Smooth muscle cell (in vitro differentiated cells): ENCODE measurements at regions not wholly inside any gene's neighbourhood (a gene's known extent, or its start where the extent isn't known, plus 50 kb on each side); places are given as distances from the start of the nearest gene placed in this dataset.

Source experiments
- DNase-seq: peaks from one replicate; lab custom pipeline; 2025; ENCODE audit not compliant: unreplicated experiment; lab: John Stamatoyannopoulos, UW
- H2AFZ ChIP-seq: fragments of 200-600 bp; sonication (generic); 2 replicates; pipeline ENCODE4 v1.6.0; 2016; ENCODE audit warnings: antibody characterized with exemption, low read depth, mild to moderate bottlenecking
- H3F3A ChIP-seq: fragments of 200-600 bp; sonication (generic); 2 replicates; pipeline ENCODE4 v1.6.0; 2017; ENCODE audit warnings: antibody characterized with exemption, low read depth
- H3K27ac ChIP-seq: fragments of 200-600 bp; sonication (generic); 2 replicates; pipeline ENCODE4 v1.5.1; 2016; ENCODE audit warnings: low read depth, mild to moderate bottlenecking
- H3K27me3 ChIP-seq: fragments of 200-600 bp; sonication (generic); 2 replicates; pipeline ENCODE4 v1.6.1; 2016; ENCODE audit warnings: low read depth, mild to moderate bottlenecking
- H3K36me3 ChIP-seq: fragments of 200-600 bp; sonication (generic); 2 replicates; pipeline ENCODE4 v1.5.1; 2016; ENCODE audit warnings: low read depth
- H3K4me1 ChIP-seq: fragments of 200-600 bp; sonication (generic); 2 replicates; pipeline ENCODE4 v1.5.1; 2016; ENCODE audit warnings: low read depth
- H3K4me2 ChIP-seq: fragments of 200-600 bp; sonication (generic); 2 replicates; pipeline ENCODE4 v1.6.0; 2016; ENCODE audit warnings: mild to moderate bottlenecking
- H3K4me3 ChIP-seq: fragments of 200-600 bp; sonication (generic); 2 replicates; pipeline ENCODE4 v1.5.1; 2016; ENCODE audit warnings: mild to moderate bottlenecking
- H3K79me2 ChIP-seq: fragments of 200-600 bp; sonication (generic); 2 replicates; pipeline ENCODE4 v1.6.0; 2016; ENCODE audit warnings: low read depth, mild to moderate bottlenecking
- H3K9ac ChIP-seq: fragments of 200-600 bp; sonication (generic); 2 replicates; pipeline ENCODE4 v1.6.0; 2016; ENCODE audit warnings: low read depth
- H3K9me3 ChIP-seq: fragments of 200-600 bp; sonication (generic); replicated peaks from 2 replicates; pipeline ENCODE4 v1.5.1; 2016; ENCODE audit warnings: low read depth
- H4K20me1 ChIP-seq: fragments of 200-600 bp; sonication (generic); 2 replicates; pipeline ENCODE4 v1.6.0; 2016; ENCODE audit warnings: low read depth
- CTCF ChIP-seq: fragments of 200-600 bp; sonication (generic); IDR thresholded peaks from 2 replicates; pipeline ENCODE4 v1.5.1; 2017; ENCODE audit warnings: borderline replicate concordance, mild to moderate bottlenecking, antibody characterized with exemption; ENCODE audit not compliant: insufficient read depth, poor library complexity, severe bottlenecking
- WGBS: methylation state at CpG from one replicate; pipeline ENCODE4 v1.1.7; 2016; ENCODE audit warnings: low lambda C conversion rate; 5-methylcytosine and 5-hydroxymethylcytosine counted together

- TF ChIP-seq CTCF: no peak
- Histone ChIP-seq H3K4me1 (no peaks in the 10 kb centered on the region), H3K27me3 (no peaks in the 10 kb centered on the region), H3F3A (no peaks in the 10 kb centered on the region), H4K20me1 (no peaks in the 10 kb centered on the region), H3K4me3 (no peak overlapping the region), H3K9ac (no peak overlapping the region), H3K9me3 (no peaks in the 10 kb centered on the region), H3K79me2 (no peaks in the 10 kb centered on the region), H3K27ac (no peak overlapping the region), H3K36me3 (no peaks in the 10 kb centered on the region), H2AFZ (no peak overlapping the region), H3K4me2 (no peak overlapping the region)
- DNase-seq: no peak
Observed at GRCh38 chr15:95584088-95584487, 746.4 kb upstream of the NR2F2 start.

- no peak overlapping the region for H3K4me2 ChIP-seq
- no peaks in the 10 kb centered on the region for H4K20me1 ChIP-seq
- H3K27ac ChIP-seq: no peak overlapping the region
- TF ChIP-seq CTCF: no peak
- H3K4me1 ChIP-seq: no peaks in the 10 kb centered on the region
- H3K4me3 ChIP-seq: no peak overlapping the region
- H2AFZ ChIP-seq: no peak overlapping the region
- no peak for DNase-seq
- WGBS: 91% methylated on average over 2 of the region's 2 CpGs
- no peaks in the 10 kb centered on the region for H3K9me3 ChIP-seq
- H3K9ac ChIP-seq: no peak overlapping the region
- H3K27me3 ChIP-seq: no peaks in the 10 kb centered on the region
- no peaks in the 10 kb centered on the region for H3K36me3 ChIP-seq
- H3K79me2 ChIP-seq: no peaks in the 10 kb centered on the region
- H3F3A ChIP-seq: no peaks in the 10 kb centered on the region
Observed at GRCh38 chr15:95588056-95588455, 742.4 kb upstream of the NR2F2 start.

- Histone ChIP-seq H2AFZ (no peak overlapping the region), H3K4me2 (no peak overlapping the region), H3K27ac (no peak overlapping the region), H3K4me1 (no peaks in the 10 kb centered on the region), H3K79me2 (no peaks in the 10 kb centered on the region), H3K4me3 (no peak overlapping the region), H3K27me3 (no peaks in the 10 kb centered on the region), H3K9me3 (no peaks in the 10 kb centered on the region), H4K20me1 (no peaks in the 10 kb centered on the region), H3K9ac (no peak overlapping the region), H3K36me3 (no peaks in the 10 kb centered on the region), H3F3A (no peaks in the 10 kb centered on the region)
- no peak for DNase-seq
- 42% methylated on average over 5 of the region's 5 CpGs for WGBS
- no peak for TF ChIP-seq CTCF
Observed at GRCh38 chr15:95590533-95591044, 739.9 kb upstream of the NR2F2 start.

- Histone ChIP-seq H3F3A (no peaks in the 10 kb centered on the region), H3K4me3 (no peak overlapping the region), H3K36me3 (no peaks in the 10 kb centered on the region), H4K20me1 (no peaks in the 10 kb centered on the region), H3K27ac (no peak overlapping the region), H3K9me3 (no peaks in the 10 kb centered on the region), H2AFZ (no peak overlapping the region), H3K9ac (no peak overlapping the region), H3K79me2 (no peaks in the 10 kb centered on the region), H3K27me3 (no peaks in the 10 kb centered on the region), H3K4me1 (no peaks in the 10 kb centered on the region), H3K4me2 (no peak overlapping the region)
- TF ChIP-seq CTCF: no peak
- 97% methylated on average over 5 of the region's 5 CpGs for WGBS
- DNase-seq: no peak
Observed at GRCh38 chr15:95591270-95591669, 739.2 kb upstream of the NR2F2 start.
